Subcutaneous abdominal adipose tissue (tissue), 5 donors: ENCODE measurements at regions not wholly inside any gene's neighbourhood (a gene's known extent, or its start where the extent isn't known, plus 50 kb on each side); places are given as distances from the start of the nearest gene placed in this dataset.

Experiments
- H3K27ac ChIP-seq: one replicate; pipeline ENCODE4 v1.7.0; 2013; ENCODE audit warnings: low read depth, mild to moderate bottlenecking, inconsistent platforms, low read length, moderate library complexity
- H3K27me3 ChIP-seq, 5 donors: one replicate each; pipeline ENCODE4 v1.7.0; 2013; ENCODE audit warnings: low read length in 5 of 5, inconsistent platforms in 1 of 5; ENCODE audit not compliant: control insufficient read depth in 5 of 5, insufficient read depth in 4 of 5
- H3K36me3 ChIP-seq, 5 donors: one replicate each; pipeline ENCODE4 v1.7.0; 2013; ENCODE audit warnings: low read length in 5 of 5; ENCODE audit not compliant: control insufficient read depth in 5 of 5, insufficient read depth in 5 of 5
- H3K4me1 ChIP-seq, 5 donors: one replicate each; pipeline ENCODE4 v1.7.0; 2013; ENCODE audit warnings: low read length in 5 of 5, mild to moderate bottlenecking in 3 of 5, moderate library complexity in 1 of 5; ENCODE audit not compliant: control insufficient read depth in 5 of 5, insufficient read depth in 5 of 5
- H3K4me3 ChIP-seq, 5 donors: one replicate each; pipeline ENCODE4 v1.7.0; 2013; ENCODE audit warnings: low read length in 5 of 5, low read depth in 1 of 5
- H3K9ac ChIP-seq, 5 donors: one replicate each; pipeline ENCODE4 v1.7.0; 2013; ENCODE audit warnings: low read length in 5 of 5, mild to moderate bottlenecking in 4 of 5, moderate library complexity in 3 of 5
- H3K9me3 ChIP-seq, 5 donors: one replicate each; pipeline ENCODE4 v1.7.0; 2013; ENCODE audit warnings: low read length in 5 of 5; ENCODE audit not compliant: control insufficient read depth in 5 of 5
- donor health status: healthy.
- donor health status: healthy.
- donor health status: healthy.
- donor health status: healthy.
- donor health status: healthy.

DNA sequence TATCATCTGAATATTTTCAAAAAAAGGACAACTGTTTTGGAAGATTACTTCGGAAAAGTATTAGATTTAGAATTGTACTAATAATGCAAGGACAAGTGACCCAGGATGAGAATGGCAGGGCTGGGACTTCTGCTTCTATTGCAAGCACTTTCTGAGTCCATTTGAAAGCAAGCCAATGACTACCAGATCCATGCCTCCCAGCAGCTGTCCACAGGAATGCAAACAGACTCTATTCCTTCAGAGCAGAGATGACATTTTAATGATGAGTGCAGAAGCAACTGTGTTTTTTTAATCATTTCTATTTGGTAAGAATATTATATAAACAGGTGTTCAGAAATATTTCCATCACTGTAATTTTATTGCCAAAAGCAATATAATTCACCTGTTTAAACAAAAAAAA, 456.7 kb downstream of the SOX11 start:
- Histone ChIP-seq H3K9ac (no peak overlapping the region), H3K27ac (no peak overlapping the region), H3K36me3 (no peaks in the 10 kb centered on the region), H3K27me3 (no peaks in the 10 kb centered on the region), H3K4me3 (no peak overlapping the region), H3K9me3 (peaks cover under 1 to 4% (median 3%) of the 10 kb centered on the region in 5 donors), H3K4me1 (no peaks in the 10 kb centered on the region)

DNA sequence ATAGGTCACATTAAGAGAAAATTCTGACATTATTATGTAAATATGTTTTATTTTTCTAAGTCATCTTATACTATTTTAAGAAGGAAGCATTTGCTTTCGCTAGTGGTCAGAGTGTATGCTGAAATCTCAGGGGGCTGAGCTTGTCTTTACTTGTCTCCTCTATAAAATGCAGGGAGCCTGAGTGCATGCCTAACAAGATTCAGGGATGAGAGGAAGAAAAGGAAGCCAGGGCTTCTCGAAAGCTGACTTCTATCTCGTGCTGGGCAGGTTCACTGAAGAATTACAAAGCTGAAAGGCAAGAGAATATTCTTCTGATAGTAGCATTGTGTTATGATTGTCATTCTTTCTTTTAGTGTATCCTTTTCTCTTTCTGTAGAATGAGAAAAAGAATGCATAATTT, 467.4 kb downstream of the SOX11 start:
- H3K4me3 ChIP-seq = no peak overlapping the region
- H3K36me3 ChIP-seq = no peaks in the 10 kb centered on the region
- H3K27ac ChIP-seq = no peak overlapping the region
- H3K27me3 ChIP-seq = no peaks in the 10 kb centered on the region
- no peaks in the 10 kb centered on the region for H3K4me1 ChIP-seq
- no peaks in the 10 kb centered on the region for H3K9me3 ChIP-seq
- no peak overlapping the region for H3K9ac ChIP-seq

DNA sequence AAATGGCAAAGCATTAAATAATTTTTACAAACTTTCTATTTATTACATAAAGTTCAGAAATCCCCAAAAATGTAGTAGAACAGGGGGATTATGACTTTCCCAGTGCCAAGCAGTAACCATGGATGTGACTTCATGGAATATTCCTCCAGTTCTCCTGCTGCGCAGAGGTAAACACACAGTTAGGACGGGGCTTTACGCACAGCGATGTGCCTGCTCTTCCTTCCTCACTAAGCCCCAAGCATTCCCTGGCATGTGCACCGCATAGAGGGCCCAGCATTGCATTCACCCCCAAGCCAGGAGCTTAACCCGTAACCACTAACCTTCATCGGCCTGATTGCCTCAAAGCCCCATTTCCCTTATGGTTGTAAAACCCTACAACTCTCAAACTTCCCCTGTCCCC, 471.7 kb downstream of the SOX11 start:
- Histone ChIP-seq H3K9ac (no peak overlapping the region), H3K9me3 (no peaks in the 10 kb centered on the region), H3K36me3 (no peaks in the 10 kb centered on the region), H3K4me1 (no peaks in the 10 kb centered on the region), H3K4me3 (no peak overlapping the region), H3K27me3 (no peaks in the 10 kb centered on the region), H3K27ac (no peak overlapping the region)

- H3K36me3 ChIP-seq = no peaks in the 10 kb centered on the region
- H3K9me3 ChIP-seq = no peaks in the 10 kb centered on the region
- no peak overlapping the region for H3K27ac ChIP-seq
- no peaks in the 10 kb centered on the region for H3K4me1 ChIP-seq
- no peaks in the 10 kb centered on the region for H3K27me3 ChIP-seq
- H3K9ac ChIP-seq = no peak overlapping the region
- no peak overlapping the region for H3K4me3 ChIP-seq
Observed at GRCh38 chr2:6164986-6165747, 473.0 kb downstream of the SOX11 start.

- H3K27ac ChIP-seq = no peak overlapping the region
- H3K9me3 ChIP-seq = no peaks in the 10 kb centered on the region
- H3K27me3 ChIP-seq = no peaks in the 10 kb centered on the region
- H3K9ac ChIP-seq = no peak overlapping the region
- no peak overlapping the region for H3K4me3 ChIP-seq
- no peaks in the 10 kb centered on the region for H3K4me1 ChIP-seq
- no peaks in the 10 kb centered on the region for H3K36me3 ChIP-seq
Observed at GRCh38 chr2:6167592-6168138, 475.5 kb downstream of the SOX11 start.

DNA sequence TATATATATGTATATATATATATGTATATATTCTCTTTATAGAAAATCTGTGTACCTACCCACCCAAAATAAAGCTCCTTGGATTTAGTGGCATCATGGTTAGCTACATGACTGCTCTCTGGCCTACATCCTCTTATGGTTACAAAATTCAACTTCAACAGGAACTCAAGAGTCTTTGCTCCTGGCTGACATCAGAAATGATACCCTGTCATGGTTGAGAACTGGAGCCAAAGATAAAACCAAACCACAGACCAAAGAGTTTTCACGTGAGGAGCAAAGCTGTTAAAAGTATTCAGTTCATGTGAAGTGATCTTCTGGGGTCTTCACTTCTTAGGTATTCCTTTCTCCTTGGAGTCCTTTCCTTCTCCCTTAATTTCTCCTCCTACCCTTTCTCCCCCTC, 476.3 kb downstream of the SOX11 start:
- H3K27ac ChIP-seq = no peak overlapping the region
- H3K4me1 ChIP-seq = no peaks in the 10 kb centered on the region
- H3K4me3 ChIP-seq = no peak overlapping the region
- no peak overlapping the region for H3K9ac ChIP-seq
- no peaks in the 10 kb centered on the region for H3K36me3 ChIP-seq
- H3K27me3 ChIP-seq = no peaks in the 10 kb centered on the region
- H3K9me3 ChIP-seq = peaks cover 0 to 3% (median 0%) of the 10 kb centered on the region in 5 donors

- Histone ChIP-seq H3K9me3 (peaks cover 0 to 12% (median 7%) of the 10 kb centered on the region in 5 donors), H3K36me3 (no peaks in the 10 kb centered on the region), H3K27me3 (no peaks in the 10 kb centered on the region), H3K4me3 (no peak overlapping the region), H3K27ac (no peak overlapping the region), H3K9ac (no peak overlapping the region), H3K4me1 (no peaks in the 10 kb centered on the region)
Observed at GRCh38 chr2:6171294-6171693, 479.1 kb downstream of the SOX11 start.

DNA sequence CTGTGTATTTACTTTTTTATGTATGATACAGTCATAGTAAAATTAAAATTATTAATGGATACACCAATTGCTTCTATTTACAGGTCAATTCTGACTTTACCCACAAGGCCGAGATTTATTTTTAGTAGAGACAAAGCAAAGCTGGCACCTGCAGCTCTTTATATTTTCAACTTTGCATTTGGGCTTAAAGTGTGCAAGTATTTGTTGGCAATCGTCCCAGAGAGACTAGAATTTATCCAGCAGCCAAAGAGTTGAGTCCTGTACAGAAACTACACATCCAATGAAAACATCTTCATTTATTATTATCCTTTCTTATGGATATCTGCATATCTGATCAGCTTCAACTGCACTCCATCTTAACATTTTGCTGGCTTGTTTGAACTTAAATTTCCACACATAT, 485.6 kb downstream of the SOX11 start:
- H3K4me1 ChIP-seq = peaks cover 0 to 3% (median 0%) of the 10 kb centered on the region in 5 donors

GRCh38 chr2:6181525-6181924, 489.3 kb downstream of the SOX11 start:
- H3K27ac ChIP-seq = no peak overlapping the region
- peaks cover 0 to 6% (median 0%) of the 10 kb centered on the region in 5 donors for H3K4me1 ChIP-seq
- no peak overlapping the region for H3K9ac ChIP-seq
- H3K36me3 ChIP-seq = no peaks in the 10 kb centered on the region
- H3K27me3 ChIP-seq = no peaks in the 10 kb centered on the region
- peaks cover 0 to 8% (median 0%) of the 10 kb centered on the region in 5 donors for H3K9me3 ChIP-seq
- no peak overlapping the region for H3K4me3 ChIP-seq

More for the DNA sequence above, 485.6 kb downstream of the SOX11 start:
- Histone ChIP-seq H3K9ac (no peak overlapping the region), H3K36me3 (no peaks in the 10 kb centered on the region), H3K4me3 (no peak overlapping the region), H3K9me3 (peaks cover 0 to 12% (median 8%) of the 10 kb centered on the region in 5 donors), H3K27ac (no peak overlapping the region), H3K27me3 (no peaks in the 10 kb centered on the region)

DNA sequence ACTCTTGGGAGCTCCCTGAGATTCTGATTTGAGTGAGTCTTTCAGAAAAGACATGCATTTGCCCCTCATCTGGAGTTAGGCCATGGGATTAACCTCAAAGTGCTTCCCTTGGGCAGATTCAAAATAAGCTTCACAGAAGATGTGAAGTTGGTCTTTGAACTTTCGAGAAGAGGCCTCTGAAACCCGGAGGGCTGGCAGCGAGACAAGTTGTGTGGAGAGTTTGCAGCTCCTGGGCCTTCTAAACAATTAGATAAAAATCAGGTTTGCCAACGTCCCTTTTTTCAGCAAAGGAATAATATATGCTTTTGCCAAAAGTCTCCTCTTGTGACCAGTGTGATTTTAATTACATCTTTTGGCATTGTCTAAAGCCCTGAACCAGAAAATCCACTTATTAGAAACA, 489.7 kb downstream of the SOX11 start:
- Histone ChIP-seq H3K4me3 (no peak overlapping the region), H3K9me3 (peaks cover 0 to 8% (median 0%) of the 10 kb centered on the region in 5 donors), H3K36me3 (no peaks in the 10 kb centered on the region), H3K27ac (no peak overlapping the region), H3K27me3 (no peaks in the 10 kb centered on the region), H3K9ac (no peak overlapping the region), H3K4me1 (peaks cover 0 to 10% (median 0%) of the 10 kb centered on the region in 5 donors)
